H9 (cell line): ENCODE measurements at regions not wholly inside any gene's neighbourhood (a gene's known extent, or its start where the extent isn't known, plus 50 kb on each side); places are given as distances from the start of the nearest gene placed in this dataset.

Experiments used
- DNase-seq: peaks from one replicate; pipeline ENCODE4 v3.0.0-alpha.2; 2017
- H2AFZ ChIP-seq: one replicate; pipeline ENCODE4 v1.6.1; 2013; ENCODE audit warnings: mild to moderate bottlenecking, low read length, control low read depth, moderate library complexity
- H2AK5ac ChIP-seq: 2 replicates; pipeline ENCODE4 v1.6.1; 2013; ENCODE audit warnings: low read length, control low read depth, mixed read lengths; ENCODE audit not compliant: insufficient read length
- H2BK120ac ChIP-seq: one replicate; pipeline ENCODE4 v1.6.1; 2013; ENCODE audit warnings: low read depth, mild to moderate bottlenecking, low read length, control low read depth, inconsistent platforms; ENCODE audit not compliant: poor library complexity, severe bottlenecking
- H2BK12ac ChIP-seq: 2 replicates; pipeline ENCODE4 v1.6.1; 2013; ENCODE audit warnings: low read length, control low read depth, mixed read lengths, low read depth; ENCODE audit not compliant: insufficient read length
- H2BK15ac ChIP-seq: 2 replicates; pipeline ENCODE4 v1.6.1; 2013; ENCODE audit warnings: low read depth, low read length, control low read depth
- H2BK20ac ChIP-seq: one replicate; pipeline ENCODE4 v1.6.1; 2013; ENCODE audit warnings: low read depth, mild to moderate bottlenecking, low read length, control low read depth, inconsistent platforms; ENCODE audit not compliant: poor library complexity, severe bottlenecking
- H2BK5ac ChIP-seq: 2 replicates; pipeline ENCODE4 v1.6.1; 2013; ENCODE audit warnings: low read length, control low read depth, mixed read lengths; ENCODE audit not compliant: insufficient read length
- H3K14ac ChIP-seq: 2 replicates; pipeline ENCODE4 v1.6.1; 2013; ENCODE audit warnings: low read length, control low read depth; ENCODE audit not compliant: insufficient read depth
- H3K18ac ChIP-seq: 2 replicates; pipeline ENCODE4 v1.6.1; 2013; ENCODE audit warnings: low read depth, mild to moderate bottlenecking, mixed read lengths, low read length, control low read depth; ENCODE audit not compliant: insufficient read length
- H3K23ac ChIP-seq: 2 replicates; pipeline ENCODE4 v1.6.1; 2013; ENCODE audit warnings: low read length, control low read depth, mixed read lengths, low read depth; ENCODE audit not compliant: insufficient read length
- H3K23me2 ChIP-seq: 2 replicates; pipeline ENCODE4 v1.6.1; 2013; ENCODE audit warnings: low read depth, mild to moderate bottlenecking, mixed read lengths, low read length, control low read depth; ENCODE audit not compliant: insufficient read length, poor library complexity, severe bottlenecking
- H3K27ac ChIP-seq: 2 replicates; pipeline ENCODE4 v1.5.1; 2013; ENCODE audit warnings: low read length, control low read depth, mixed read lengths, low read depth; ENCODE audit not compliant: insufficient read length
- H3K27me3 ChIP-seq: 2 replicates; pipeline ENCODE4 v1.6.1; 2013; ENCODE audit warnings: low read length, control low read depth, inconsistent platforms; ENCODE audit not compliant: insufficient read depth
- H3K4ac ChIP-seq: 2 replicates; pipeline ENCODE4 v1.6.1; 2013; ENCODE audit warnings: low read depth, mild to moderate bottlenecking, control low read depth, inconsistent platforms, low read length, moderate library complexity
- H3K4me1 ChIP-seq: 2 replicates; pipeline ENCODE4 v1.6.1; 2013; ENCODE audit warnings: low read length, control low read depth, inconsistent platforms; ENCODE audit not compliant: insufficient read depth
- H3K4me2 ChIP-seq: 2 replicates; pipeline ENCODE4 v1.6.1; 2013; ENCODE audit warnings: low read length, control low read depth, mixed read lengths; ENCODE audit not compliant: insufficient read length, insufficient read depth
- H3K56ac ChIP-seq: 2 replicates; pipeline ENCODE4 v1.6.1; 2013; ENCODE audit warnings: low read depth, mild to moderate bottlenecking, mixed read lengths, low read length, control low read depth; ENCODE audit not compliant: insufficient read length
- H3K79me1 ChIP-seq: 2 replicates; pipeline ENCODE4 v1.6.1; 2013; ENCODE audit warnings: low read depth, mild to moderate bottlenecking, moderate library complexity, low read length, control low read depth, inconsistent platforms; ENCODE audit not compliant: insufficient read depth, poor library complexity, severe bottlenecking
- H3K79me2 ChIP-seq: 2 replicates; pipeline ENCODE4 v1.6.1; 2013; ENCODE audit warnings: low read length, control low read depth, inconsistent platforms; ENCODE audit not compliant: insufficient read depth
- H3K9ac ChIP-seq: 2 replicates; pipeline ENCODE4 v1.6.1; 2013; ENCODE audit warnings: low read length, control low read depth, mixed read lengths; ENCODE audit not compliant: insufficient read length; ENCODE audit errors: extremely low read depth
- H3K9me3 ChIP-seq: one replicate; pipeline ENCODE4 v1.6.1; 2013; ENCODE audit warnings: low read depth, low read length, inconsistent platforms; ENCODE audit not compliant: control insufficient read depth
- H3T11ph ChIP-seq: one replicate; pipeline ENCODE4 v1.6.1; 2013; ENCODE audit warnings: mild to moderate bottlenecking, low read length, control low read depth, inconsistent platforms
- H4K20me1 ChIP-seq: one replicate; pipeline ENCODE4 v1.6.1; 2013; ENCODE audit not compliant: control insufficient read depth, insufficient read length, insufficient read depth
- H4K5ac ChIP-seq: 2 replicates; pipeline ENCODE4 v1.6.1; 2013; ENCODE audit warnings: low read depth, mild to moderate bottlenecking, mixed read lengths, low read length, control low read depth; ENCODE audit not compliant: insufficient read length
- H4K8ac ChIP-seq: replicated peaks from 2 replicates; pipeline ENCODE4 v1.6.1; 2013; ENCODE audit warnings: low read length, control low read depth, mixed read lengths, low read depth; ENCODE audit not compliant: insufficient read length
- H4K91ac ChIP-seq: 2 replicates; pipeline ENCODE4 v1.6.1; 2013; ENCODE audit warnings: low read depth, mild to moderate bottlenecking, moderate library complexity, mixed read lengths, low read length, control low read depth; ENCODE audit not compliant: insufficient read length
- H3K27ac Mint-ChIP-seq, 3 experiments: 2 replicates in 2 of 3; 3 replicates in 1 of 3; pipeline ENCODE4 v1.8.0; 2020 to 2021; ENCODE audit warnings: mixed read lengths in 3 of 3, mild to moderate bottlenecking in 1 of 3, moderate library complexity in 1 of 3
- H3K27me3 Mint-ChIP-seq: 2 replicates; pipeline ENCODE4 v1.8.0; 2021; ENCODE audit warnings: low read depth, mild to moderate bottlenecking, moderate library complexity, mixed read lengths
- H3K36me3 Mint-ChIP-seq, 3 experiments: 2 replicates in 2 of 3; 3 replicates in 1 of 3; pipeline ENCODE4 v1.8.0; 2020 to 2021; ENCODE audit warnings: low read depth in 3 of 3, mixed read lengths in 3 of 3; ENCODE audit not compliant: insufficient read depth in 1 of 3
- H3K4me1 Mint-ChIP-seq, 2 experiments: 2 replicates each; pipeline ENCODE4 v1.8.0; 2020; ENCODE audit warnings: mixed read lengths in 2 of 2
- H3K4me3 Mint-ChIP-seq, 2 experiments: 2 replicates in 1 of 2; 3 replicates in 1 of 2; pipeline ENCODE4 v1.8.0; 2020 to 2021; ENCODE audit warnings: mild to moderate bottlenecking in 2 of 2, mixed read lengths in 2 of 2, moderate library complexity in 1 of 2
- H3K9me3 Mint-ChIP-seq, 2 experiments: 2 replicates in 1 of 2; 3 replicates in 1 of 2; pipeline ENCODE4 v1.8.0; 2020; ENCODE audit warnings: mild to moderate bottlenecking in 2 of 2, mixed read lengths in 2 of 2, moderate library complexity in 1 of 2
- CTCF ChIP-seq: fragments of 200-600 bp; sonication (generic); conservative IDR thresholded peaks from 3 replicates; pipeline ENCODE4 v1.8.0; 2021; ENCODE audit warnings: antibody characterized with exemption, mild to moderate bottlenecking
- WGBS: extraction: QIAGEN DNeasy Blood & Tissue Kit; methylation state at CpG from one replicate; pipeline ENCODE4 v1.1.7; 2013; ENCODE audit warnings: missing lambda C conversion rate, low lambda C conversion rate, mixed read lengths; ENCODE audit not compliant: insufficient read length; ENCODE audit errors: extremely low coverage; 5-methylcytosine and 5-hydroxymethylcytosine counted together

GRCh38 chr4:15286041-15286440 lies 141.8 kb upstream of the C1QTNF7 start:
- no peak overlapping the region for H4K5ac ChIP-seq
- H2BK20ac ChIP-seq = no peak overlapping the region
- Mint-ChIP-seq H3K4me3 (no peak overlapping the region), H3K27me3 (no peaks in the 10 kb centered on the region), H3K27ac (no peak overlapping the region), H3K4me1 (no peaks in the 10 kb centered on the region), H3K36me3 (no peaks in the 10 kb centered on the region; a peak in 1 of 7 replicates), H3K9me3 (peaks cover 0 to 2% of the 10 kb centered on the region in 2 experiments; a peak in 2 of 5 replicates)
- no peak overlapping the region for H3K56ac ChIP-seq
- DNase-seq = no peak
- no peak overlapping the region for H3K18ac ChIP-seq
- H3T11ph ChIP-seq = no peak overlapping the region
- no peaks in the 10 kb centered on the region for H4K20me1 ChIP-seq
- no peak overlapping the region for H2BK15ac ChIP-seq
- no peak overlapping the region for H3K4me2 ChIP-seq
- H4K91ac ChIP-seq = no peak overlapping the region
- no CpG with 5 or more reads among the region's 2 CpGs for WGBS
- no peaks in the 10 kb centered on the region for H3K4me1 ChIP-seq
- H3K9ac ChIP-seq = no peak overlapping the region
- H3K4ac ChIP-seq = no peak overlapping the region
- no peak overlapping the region for H2BK5ac ChIP-seq
- no peaks in the 10 kb centered on the region for H3K79me2 ChIP-seq
- no peak overlapping the region for H3K23ac ChIP-seq
- no peak overlapping the region for H3K14ac ChIP-seq
- H2BK12ac ChIP-seq = no peak overlapping the region
- no peak overlapping the region for H2BK120ac ChIP-seq
- no peak for TF ChIP-seq CTCF
- no peak overlapping the region for H2AK5ac ChIP-seq
- H4K8ac ChIP-seq = no peak overlapping the region
- H3K23me2 ChIP-seq = no peaks in the 10 kb centered on the region
- H2AFZ ChIP-seq = no peak overlapping the region
- no peak overlapping the region for H3K27ac ChIP-seq
- H3K27me3 ChIP-seq = no peaks in the 10 kb centered on the region
- H3K79me1 ChIP-seq = no peaks in the 10 kb centered on the region
- H3K9me3 ChIP-seq = no peaks in the 10 kb centered on the region
